Suprapubic skin (tissue), 3 donors: ENCODE measurements at regions not wholly inside any gene's neighbourhood (a gene's known extent, or its start where the extent isn't known, plus 50 kb on each side); places are given as distances from the start of the nearest gene placed in this dataset.

Source experiments
- EP300 ChIP-seq: sonication (generic); formaldehyde crosslinking; IDR thresholded peaks from one replicate; pipeline ENCODE4 v1.6.1; 2017; ENCODE audit warnings: antibody characterized with exemption
- POLR2A ChIP-seq, 2 donors: fragments of 450-650 bp; IDR thresholded peaks; one replicate each; pipeline ENCODE4 v1.6.1; 2017; ENCODE audit warnings: antibody characterized with exemption in 2 of 2, mild to moderate bottlenecking in 2 of 2, moderate library complexity in 2 of 2
- TF ChIP-seq, protein P1 (sequence below), 2 donors: fragments of 200-600 bp in 1 of 2; fragments of 450-650 bp in 1 of 2; sonication (generic) in 1 of 2; IDR thresholded peaks; one replicate each; pipeline ENCODE4 v1.5.1; 2016 to 2019; ENCODE audit warnings: antibody characterized with exemption in 2 of 2, mild to moderate bottlenecking in 1 of 2, moderate library complexity in 1 of 2

GRCh38 chr3:191120447-191121298, 78.4 kb upstream of the OSTN start:
- TF ChIP-seq, protein P1, sequence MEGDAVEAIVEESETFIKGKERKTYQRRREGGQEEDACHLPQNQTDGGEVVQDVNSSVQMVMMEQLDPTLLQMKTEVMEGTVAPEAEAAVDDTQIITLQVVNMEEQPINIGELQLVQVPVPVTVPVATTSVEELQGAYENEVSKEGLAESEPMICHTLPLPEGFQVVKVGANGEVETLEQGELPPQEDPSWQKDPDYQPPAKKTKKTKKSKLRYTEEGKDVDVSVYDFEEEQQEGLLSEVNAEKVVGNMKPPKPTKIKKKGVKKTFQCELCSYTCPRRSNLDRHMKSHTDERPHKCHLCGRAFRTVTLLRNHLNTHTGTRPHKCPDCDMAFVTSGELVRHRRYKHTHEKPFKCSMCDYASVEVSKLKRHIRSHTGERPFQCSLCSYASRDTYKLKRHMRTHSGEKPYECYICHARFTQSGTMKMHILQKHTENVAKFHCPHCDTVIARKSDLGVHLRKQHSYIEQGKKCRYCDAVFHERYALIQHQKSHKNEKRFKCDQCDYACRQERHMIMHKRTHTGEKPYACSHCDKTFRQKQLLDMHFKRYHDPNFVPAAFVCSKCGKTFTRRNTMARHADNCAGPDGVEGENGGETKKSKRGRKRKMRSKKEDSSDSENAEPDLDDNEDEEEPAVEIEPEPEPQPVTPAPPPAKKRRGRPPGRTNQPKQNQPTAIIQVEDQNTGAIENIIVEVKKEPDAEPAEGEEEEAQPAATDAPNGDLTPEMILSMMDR (IDR thresholded peaks at IDR 0.05), result no peak
- TF ChIP-seq EP300 (no peak), POLR2A (IDR thresholded peaks at IDR 0.05) (no peak)
